SKM-1 (cell line): ENCODE measurements at regions not wholly inside any gene's neighbourhood (a gene's known extent, or its start where the extent isn't known, plus 50 kb on each side); places are given as distances from the start of the nearest gene placed in this dataset.

ENCODE experiments used
- DNase-seq: peaks from one replicate; lab custom pipeline; 2025; ENCODE audit not compliant: unreplicated experiment; lab: John Stamatoyannopoulos, UW

DNA sequence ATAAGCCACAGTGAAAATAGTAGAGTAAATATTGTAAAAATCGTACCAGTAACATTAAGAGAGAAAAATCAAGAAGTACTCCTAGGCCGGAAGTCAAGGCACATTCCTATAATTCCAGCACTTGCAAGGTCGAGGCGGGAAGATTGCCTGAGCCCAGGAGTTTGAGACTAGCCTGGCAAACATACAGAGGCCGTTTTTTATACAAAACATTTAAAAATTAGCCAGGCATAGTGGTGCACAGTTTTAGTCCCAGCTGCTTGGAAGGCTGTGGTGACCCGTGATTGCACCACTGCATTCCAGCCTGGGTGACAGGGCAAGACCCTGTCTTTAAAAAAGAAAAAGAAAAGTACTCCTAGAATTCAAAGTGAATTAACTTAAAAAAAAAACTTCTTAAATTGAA is 341.8 kb downstream of the C12orf50 start:
- DNase-seq: no peak

DNA sequence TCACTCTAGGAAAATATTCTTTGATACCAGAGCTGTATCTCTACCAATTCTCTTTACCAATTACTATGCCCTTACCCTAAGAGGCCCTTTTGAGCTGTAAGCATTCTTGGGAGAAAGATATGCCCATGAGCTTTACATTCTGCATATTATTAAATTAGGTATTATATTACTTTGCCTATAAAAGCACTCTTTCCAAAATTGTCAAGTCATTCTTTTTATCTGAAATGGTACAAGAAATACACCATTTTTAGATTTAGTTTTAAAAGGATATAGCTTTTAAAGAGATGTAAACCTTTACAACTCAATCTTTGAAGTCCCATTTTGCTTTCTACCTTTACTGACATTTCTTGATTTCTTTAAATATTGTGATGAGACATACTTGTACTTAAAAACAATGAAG is 343.5 kb downstream of the C12orf50 start:
- DNase-seq: no peak

DNA sequence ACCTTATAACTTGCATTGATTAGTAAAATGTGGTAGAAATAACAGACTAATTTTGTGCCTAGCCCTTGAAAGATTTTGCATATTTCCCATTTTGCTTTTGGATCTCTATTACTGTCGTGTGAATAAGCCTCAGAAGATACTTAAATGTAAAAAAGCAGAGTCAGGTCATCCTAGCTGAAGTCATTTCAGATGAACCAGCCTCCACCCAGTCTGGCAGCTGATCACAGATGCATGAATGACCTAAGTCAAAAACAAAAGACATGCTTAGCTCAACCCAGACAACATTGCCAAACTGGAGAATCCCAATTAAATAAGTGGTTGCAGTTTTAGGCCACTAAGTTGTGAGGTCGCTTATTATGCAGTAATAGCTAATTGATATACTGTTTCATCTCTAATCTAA is 349.9 kb downstream of the C12orf50 start:
- DNase-seq: no peak

DNA sequence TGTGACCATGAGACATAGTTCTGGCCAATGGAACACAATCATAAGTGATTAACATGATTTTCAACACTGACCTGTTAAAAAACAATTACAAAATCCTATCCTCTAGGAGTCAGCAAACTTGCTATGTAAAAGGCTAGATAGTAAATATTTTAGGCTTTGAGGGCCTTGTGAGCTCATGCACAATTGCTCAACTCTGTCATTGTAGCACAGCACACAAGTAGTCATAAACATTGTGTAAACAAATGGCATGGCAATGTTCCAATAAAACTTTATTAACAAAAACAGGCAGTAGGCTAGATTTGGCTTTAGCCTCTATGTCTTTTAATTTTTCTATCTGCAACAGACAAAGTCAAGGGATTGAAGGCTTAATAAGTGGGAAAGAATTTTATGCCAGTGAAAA is 350.7 kb downstream of the C12orf50 start:
- DNase-seq: no peak

DNA sequence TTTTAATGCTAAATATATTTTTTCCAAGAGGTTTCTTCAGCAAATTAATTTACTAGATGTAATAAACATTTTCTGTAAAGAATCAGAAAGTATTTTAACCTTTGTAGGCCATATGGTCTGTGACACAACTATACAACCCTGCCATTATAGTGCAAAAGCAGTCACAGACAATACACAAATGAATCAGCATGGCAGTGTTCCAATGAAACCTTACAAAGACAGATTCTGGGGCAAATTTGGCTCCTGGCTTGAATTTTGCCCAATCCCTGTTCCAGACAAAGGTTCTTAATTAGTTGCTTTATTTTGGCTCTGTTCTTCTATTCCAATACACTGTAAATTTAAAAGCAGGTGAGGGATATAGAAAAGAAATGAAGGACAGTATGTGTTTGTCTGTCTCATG is 352.5 kb downstream of the C12orf50 start:
- no peak for DNase-seq

DNA sequence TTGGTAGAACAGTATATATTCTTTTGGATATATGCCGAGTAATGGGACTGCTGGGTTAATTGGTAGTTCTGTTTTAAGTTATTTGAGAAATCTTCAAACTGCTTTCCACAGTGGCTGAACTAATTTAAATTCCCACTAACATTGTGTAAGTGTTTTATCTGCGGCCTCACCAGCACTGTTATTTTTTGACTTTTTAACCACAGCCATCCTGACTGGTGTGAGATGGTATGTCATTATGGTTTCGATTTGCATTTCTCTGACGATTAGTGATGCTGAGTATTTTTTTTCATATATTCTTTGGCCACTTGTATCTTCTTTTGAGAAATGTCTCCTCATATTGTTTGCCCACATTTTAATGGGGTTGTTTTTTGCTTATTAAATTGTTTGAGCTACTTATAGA is 357.4 kb downstream of the C12orf50 start:
- DNase-seq: no peak

DNA sequence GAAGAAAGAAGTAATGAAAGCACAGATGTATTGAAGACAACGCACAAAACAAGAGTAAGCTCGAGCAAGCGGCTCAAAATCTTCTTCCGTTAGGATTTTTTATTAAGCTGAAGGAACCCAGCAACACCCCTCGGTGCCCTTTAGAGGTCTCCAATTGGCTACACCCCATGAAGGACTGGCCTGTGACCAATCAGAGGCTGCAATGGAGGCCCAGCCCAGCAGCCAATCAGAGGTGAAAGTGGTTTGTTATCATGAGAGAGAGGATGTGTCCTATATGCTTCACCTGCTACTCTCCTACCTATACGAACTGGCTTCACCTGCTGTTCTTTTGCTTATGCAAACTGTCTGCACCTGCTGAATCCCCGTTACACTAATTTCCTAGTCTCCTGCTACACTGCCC is 358.8 kb downstream of the C12orf50 start:
- no peak for DNase-seq

DNA sequence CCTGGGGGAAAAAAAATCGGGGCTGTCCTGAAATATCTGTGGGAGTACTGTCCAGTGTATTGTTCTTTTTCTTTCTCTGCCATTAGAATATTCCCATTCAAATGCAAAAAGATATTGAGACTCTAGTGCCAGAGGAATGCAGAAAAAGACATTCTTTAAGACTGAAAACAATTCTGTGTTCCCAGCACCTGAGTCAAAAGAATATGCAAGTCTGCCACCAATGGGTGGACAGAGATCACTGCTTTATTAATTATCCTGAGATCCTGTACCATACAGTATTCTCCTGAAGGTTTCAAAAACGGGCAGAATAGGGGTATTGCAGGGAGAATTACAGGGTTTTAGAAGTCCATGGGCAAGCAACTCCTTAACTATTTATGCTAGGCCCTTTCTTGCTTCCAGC is 361.8 kb downstream of the C12orf50 start:
- no peak for DNase-seq

DNA sequence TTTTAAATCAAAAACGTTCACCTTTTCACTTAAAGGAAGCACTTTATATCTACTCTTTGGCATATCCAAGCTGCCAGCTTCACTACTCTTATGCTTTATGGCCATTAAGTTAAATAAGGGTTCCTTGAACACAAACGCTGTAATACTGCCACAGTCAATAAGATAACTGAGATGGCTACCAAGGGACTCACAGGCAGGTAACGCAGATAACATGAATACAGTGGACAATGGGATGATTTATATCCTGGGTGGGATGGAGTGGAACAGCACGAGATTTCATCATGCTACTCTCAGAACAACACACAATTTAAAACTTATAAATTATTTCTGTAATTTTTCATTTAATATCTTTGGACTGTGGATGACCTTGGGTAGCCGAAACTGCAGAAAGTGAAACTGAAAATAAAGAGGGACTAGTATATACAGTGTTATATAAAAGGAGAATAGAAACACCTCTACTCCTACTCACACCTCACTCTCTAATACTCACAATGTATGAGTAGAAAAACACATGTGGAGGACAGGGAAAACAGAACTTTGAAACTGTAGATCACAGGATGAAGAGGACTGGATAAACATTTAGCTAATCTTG is 367.3 kb downstream of the C12orf50 start:
- DNase-seq: no peak

DNA sequence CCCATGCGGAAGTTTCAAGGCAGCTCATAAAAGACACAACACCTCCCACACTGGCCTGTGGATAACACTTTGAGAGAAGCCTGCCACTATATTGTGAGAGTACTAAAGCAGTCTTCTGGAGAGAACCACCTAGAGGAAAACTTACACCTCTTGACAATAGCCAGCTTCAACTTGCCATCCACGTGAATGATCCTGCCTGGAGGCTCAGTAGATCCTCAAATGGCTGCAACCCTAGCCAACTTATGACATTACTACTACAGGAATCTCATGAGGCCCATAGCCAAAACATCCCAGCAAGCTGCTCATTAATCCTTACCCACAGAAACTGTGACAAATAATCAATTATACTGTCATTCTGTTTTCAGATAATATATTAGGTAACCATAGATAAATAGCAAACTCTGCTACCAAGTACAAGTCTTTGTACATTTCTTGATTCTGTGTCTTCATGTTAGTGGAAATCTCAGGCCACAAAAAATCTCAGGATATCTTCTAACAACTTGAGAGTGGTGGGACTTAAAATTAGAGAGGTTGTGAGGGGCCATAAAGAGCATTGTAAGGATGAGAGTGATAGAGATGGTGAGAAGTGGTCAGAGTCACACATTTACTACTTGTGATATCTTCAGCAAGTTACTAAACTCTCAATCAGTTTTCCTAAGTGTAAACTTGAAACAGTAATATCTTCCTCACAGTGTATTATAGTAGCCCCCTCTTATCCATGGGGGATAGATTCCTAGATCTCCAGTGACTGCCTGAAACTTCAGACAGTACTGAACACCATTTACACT is 368.0 kb downstream of the C12orf50 start:
- no peak for DNase-seq

DNA sequence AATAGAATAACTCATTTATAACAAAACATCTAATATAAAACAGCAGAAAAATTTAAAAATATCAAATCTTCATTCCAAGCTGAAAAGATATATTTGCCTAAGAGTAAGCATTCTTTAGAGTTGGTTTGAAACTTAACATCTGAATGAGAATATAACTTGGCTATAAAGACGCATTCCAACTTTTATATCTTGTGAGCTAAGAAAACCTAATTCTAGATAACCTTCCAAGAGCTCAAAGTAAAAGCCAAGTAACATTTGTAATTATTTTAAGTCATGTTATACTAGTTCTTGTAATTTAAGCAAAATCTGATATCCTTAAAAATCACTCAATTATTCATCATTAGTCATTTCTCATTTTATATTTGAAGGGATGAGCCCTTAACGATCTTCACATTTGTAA is 368.9 kb downstream of the C12orf50 start:
- DNase-seq: no peak

DNA sequence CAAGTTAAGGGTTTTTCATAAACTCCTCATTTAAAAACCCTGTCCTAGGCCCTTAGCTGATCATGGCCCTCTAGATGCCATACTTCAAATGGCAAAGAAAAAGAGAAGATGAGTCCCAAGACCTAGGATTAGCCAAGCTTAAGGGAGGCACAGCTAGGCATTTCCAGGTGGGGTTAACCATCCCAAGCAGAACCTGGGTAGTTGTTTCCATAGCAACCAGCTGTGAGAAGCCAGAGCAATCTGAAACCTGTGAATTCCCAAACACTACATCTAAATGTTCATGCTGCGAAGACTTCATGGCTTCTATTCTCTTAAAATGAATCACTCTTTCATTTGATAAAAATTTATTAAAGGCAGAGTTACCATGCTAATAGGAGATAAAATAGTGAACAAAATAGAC is 372.9 kb downstream of the C12orf50 start:
- DNase-seq: no peak

DNA sequence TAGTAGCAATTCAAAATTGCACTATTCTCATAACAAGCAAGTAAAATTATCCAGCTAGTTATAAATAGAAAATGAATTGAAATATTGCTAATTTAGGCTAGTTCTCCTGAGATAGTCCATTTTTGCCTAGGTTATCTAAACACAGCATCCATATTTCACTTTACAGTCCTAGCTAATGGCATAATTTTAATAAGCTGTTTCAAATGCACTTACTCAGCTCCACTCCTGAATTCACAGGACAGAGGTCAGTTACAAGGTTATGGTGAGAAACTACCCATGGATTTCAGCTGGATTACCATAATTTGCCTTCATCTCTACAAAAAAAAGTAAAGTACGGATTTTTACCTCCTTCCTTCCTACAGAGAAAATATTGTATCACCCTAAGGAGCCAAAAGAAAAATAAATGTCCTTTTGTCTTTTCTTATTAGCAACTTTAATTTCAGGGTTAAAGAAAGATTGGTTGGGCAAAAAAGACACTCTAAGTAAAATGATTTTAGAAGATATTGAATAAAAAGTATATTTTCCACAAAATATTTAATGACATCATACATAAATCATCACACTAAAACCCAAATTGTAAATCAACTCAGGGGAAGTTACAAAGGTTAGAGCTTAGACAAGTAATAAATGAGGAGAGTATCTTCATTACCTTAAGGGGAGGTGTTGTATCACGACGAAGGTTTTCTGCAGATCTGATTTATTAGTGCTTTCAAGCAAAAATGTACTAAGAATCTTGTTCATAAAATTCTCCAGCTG is 377.4 kb downstream of the C12orf50 start:
- DNase-seq: no peak

DNA sequence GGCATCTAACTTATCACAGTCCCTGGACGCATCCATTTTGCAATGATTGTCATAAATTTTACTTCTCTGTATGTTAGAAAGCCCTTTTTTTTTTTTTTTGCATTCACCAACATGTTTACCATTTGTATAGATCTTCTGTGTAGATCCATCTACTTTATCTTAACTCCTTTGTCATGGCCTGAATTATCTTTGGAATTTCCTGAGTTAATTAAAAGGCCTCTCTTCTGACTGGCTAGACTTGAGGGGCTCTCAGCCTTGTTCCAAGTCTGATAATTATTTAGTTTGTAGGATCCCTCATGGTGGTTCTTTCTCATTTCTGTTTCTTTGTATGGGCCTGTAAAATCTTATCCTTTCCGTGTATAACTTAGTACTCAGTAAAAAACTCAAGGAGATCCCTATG is 387.0 kb downstream of the C12orf50 start:
- DNase-seq: no peak

DNA sequence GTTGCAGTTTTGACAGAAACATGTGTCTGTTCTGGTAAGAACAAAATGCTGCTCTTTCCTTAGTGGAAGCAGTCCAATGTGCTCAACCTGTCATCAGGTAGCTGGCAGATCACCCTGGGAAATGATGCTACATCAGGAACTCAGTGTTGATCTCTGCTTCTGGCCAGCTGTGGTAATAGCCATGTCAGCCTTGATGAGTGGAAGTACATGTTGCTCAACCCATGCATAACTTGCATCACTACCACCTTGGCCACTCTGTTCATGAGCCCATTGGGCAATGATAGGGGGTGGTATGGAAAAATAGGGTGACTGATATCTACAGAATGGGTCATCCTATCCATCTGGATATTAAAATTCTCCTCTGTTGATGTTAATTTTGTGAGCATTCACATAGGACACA is 411.0 kb downstream of the C12orf50 start:
- DNase-seq: no peak

DNA sequence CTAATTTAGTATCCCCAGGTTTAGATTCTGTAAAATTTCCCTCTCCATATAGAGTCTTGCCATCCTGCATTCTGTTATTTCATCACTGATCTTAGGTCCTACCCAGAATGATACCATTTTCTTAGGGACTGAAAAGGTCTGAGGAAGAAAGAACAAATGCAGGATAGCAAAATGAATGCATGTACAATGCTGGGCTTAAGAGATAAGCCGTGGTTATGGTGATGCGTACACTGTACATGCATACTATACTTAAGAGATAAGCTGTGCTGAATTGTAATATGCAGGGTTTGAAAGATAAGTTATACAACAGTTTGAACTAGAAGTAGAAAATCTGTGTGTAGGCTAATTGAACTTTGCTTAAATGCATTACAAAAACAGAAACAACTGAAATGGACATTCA is 416.2 kb downstream of the C12orf50 start:
- DNase-seq: no peak

DNA sequence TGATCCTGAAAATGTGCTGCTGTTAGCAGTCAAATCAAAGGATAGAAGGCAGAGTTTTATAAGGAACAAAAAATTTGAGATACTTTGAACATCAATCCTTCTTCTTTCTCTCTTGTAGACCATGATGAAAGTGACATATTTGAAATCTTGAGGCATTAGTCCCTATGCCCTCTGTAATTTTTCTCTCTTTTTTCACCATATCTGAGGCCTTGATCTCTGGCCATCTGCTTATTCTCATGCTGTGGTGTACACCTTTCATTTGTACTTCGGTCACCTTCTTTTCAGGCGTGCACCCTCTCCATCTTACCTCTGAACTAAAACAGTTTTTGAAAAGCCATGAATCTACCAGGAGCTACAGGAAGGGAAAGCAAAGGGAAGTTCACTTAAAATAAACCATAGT is 420.9 kb downstream of the C12orf50 start:
- no peak for DNase-seq

DNA sequence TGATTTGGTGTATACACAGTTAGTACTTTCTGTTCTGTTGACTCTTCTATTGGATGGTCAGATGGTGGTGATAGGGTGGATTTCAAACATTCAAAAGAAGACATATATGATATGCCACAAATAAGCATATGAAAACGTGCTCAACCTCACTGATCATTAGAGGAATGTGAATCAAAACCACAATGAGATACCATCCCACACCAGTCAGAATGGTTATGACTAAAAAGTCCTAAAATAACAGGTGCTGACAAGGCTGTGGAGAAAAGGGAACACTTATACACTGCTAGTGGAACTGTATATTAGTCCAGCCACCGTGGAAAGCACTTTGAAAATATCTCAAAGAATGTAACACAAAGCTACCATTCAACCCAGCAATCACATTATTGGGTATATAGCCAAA is 425.5 kb downstream of the C12orf50 start:
- DNase-seq: no peak

DNA sequence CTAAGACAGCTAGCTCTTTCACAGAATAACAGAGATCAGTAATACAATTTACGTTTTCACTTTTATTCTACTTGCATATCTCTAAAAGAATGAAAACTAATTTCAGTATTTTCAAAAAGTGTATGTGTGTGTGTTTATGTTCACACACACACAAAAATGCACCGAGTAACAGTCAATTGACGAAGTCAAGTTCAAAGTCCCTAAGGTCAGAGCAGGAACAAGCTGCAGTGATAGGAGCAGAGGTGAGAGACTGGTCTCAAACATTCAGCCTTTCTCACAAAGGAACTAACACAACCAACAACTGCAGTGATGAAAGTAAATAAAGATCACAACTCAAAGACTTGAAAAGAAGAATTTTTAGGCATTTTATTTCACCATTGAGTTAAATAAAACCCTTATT is 429.7 kb downstream of the C12orf50 start:
- DNase-seq: no peak

DNA sequence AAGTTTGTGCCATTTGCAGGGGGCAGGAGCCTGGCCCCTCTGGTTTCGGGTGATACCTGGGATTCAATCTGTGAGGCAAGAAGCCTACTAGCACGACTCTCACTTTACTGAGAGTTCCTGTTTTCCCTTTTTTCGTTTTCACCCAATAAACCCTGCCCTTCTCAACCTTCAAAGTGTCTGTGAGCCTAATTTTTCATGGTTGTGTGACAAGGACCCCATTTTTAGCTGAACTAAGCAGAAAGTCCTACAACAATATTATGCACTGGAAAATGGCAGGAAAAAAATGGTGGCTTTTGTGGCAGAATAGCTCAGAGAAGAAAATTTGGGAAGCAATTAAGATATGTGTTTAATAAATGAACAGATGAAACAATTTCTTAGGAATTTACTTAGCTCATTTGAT is 432.1 kb downstream of the C12orf50 start:
- DNase-seq: no peak

DNA sequence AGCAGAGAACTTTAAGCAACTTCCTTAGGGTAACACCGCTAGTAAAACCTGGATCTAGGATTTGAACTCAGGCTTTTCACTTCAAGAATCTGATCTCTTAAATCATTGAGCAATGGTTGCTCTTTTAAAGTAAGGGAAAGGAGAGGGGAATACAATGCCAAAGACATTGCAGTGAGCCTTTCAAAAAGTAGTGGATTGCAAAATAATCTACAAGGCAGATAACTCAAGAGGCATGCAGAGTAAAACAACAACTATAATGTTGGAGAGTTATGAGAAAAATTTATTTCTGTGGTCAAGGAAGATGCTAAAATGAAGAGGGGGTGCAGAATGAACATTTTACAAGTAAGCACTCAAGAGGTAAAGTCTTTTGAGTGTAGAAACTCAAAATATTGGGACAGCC is 432.6 kb downstream of the C12orf50 start:
- no peak for DNase-seq

DNA sequence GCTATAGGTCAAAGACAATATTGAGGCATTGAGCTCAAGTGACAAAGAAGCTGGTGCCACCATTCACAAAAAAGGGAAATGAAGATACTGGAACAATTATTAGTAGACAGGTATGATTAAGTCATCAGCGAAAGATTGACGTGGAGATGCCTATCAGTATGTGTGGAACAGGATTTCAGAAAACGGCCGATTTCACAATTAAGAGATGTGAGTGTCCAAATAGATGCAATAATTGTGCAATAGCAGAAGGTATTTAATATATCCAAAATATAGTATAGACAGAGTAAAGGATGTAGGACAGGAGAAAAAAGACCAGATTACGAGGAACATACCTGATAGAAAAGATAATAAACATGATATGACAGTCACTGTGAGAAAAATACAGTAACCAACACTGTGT is 433.1 kb downstream of the C12orf50 start:
- DNase-seq: no peak
